Progenitor cell of endocrine pancreas (in vitro differentiated cells): ENCODE measurements at regions not wholly inside any gene's neighbourhood (a gene's known extent, or its start where the extent isn't known, plus 50 kb on each side); places are given as distances from the start of the nearest gene placed in this dataset.

Experiments used
- DNase-seq: peaks from one replicate; pipeline ENCODE4 v3.0.0; 2021; ENCODE audit warnings: low spot score; ENCODE audit not compliant: unreplicated experiment
- H3K27ac Mint-ChIP-seq: 2 replicates; pipeline ENCODE4 v1.8.0; 2021; ENCODE audit warnings: mild to moderate bottlenecking, moderate library complexity, mixed read lengths
- H3K27me3 Mint-ChIP-seq: 2 replicates; pipeline ENCODE4 v1.8.0; 2021; ENCODE audit warnings: mixed read lengths
- H3K36me3 Mint-ChIP-seq: 2 replicates; pipeline ENCODE4 v1.8.0; 2022; ENCODE audit warnings: mixed read lengths; ENCODE audit not compliant: insufficient read depth
- H3K4me1 Mint-ChIP-seq: 2 replicates; pipeline ENCODE4 v1.8.0; 2021; ENCODE audit warnings: low read depth, mixed read lengths
- H3K4me3 Mint-ChIP-seq: 2 replicates; pipeline ENCODE4 v1.8.0; 2021; ENCODE audit warnings: low read depth, mild to moderate bottlenecking, moderate library complexity, mixed read lengths
- H3K9me3 Mint-ChIP-seq: 2 replicates; pipeline ENCODE4 v1.8.0; 2021; ENCODE audit warnings: low read depth, mixed read lengths
- TF ChIP-seq, protein P1 (sequence below): fragments of 200-600 bp; sonication (generic); IDR thresholded peaks from one replicate; pipeline ENCODE4 v1.5.0; 2021; ENCODE audit warnings: antibody characterized with exemption, mild to moderate bottlenecking; ENCODE audit not compliant: unreplicated experiment

DNA sequence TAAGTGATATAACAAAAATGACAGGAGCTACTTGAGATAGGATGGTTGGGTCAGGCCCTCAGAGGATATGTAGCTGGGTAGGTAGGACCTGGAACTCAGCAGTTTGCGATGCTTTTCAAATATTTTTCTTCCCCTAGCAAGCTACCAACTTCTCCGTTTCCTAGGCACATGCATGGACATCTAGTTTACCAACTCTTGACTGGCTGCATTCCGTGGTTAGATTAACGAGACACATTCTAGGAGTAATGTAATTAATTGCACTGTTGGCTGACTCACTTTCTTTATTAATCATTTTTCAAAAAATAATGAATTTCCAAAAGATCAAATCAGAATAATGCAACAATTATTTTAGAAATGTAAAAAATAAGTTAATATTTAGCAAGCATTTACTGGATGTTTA, 95.9 kb downstream of the MACIR start:
- Mint-ChIP-seq H3K9me3 (no peaks in the 10 kb centered on the region), H3K27ac (no peak overlapping the region), H3K4me3 (no peak overlapping the region), H3K4me1 (peaks cover 12% of the 10 kb centered on the region), H3K36me3 (no peaks in the 10 kb centered on the region), H3K27me3 (no peaks in the 10 kb centered on the region)
- no peak for DNase-seq
- TF ChIP-seq, protein P1, sequence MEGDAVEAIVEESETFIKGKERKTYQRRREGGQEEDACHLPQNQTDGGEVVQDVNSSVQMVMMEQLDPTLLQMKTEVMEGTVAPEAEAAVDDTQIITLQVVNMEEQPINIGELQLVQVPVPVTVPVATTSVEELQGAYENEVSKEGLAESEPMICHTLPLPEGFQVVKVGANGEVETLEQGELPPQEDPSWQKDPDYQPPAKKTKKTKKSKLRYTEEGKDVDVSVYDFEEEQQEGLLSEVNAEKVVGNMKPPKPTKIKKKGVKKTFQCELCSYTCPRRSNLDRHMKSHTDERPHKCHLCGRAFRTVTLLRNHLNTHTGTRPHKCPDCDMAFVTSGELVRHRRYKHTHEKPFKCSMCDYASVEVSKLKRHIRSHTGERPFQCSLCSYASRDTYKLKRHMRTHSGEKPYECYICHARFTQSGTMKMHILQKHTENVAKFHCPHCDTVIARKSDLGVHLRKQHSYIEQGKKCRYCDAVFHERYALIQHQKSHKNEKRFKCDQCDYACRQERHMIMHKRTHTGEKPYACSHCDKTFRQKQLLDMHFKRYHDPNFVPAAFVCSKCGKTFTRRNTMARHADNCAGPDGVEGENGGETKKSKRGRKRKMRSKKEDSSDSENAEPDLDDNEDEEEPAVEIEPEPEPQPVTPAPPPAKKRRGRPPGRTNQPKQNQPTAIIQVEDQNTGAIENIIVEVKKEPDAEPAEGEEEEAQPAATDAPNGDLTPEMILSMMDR, result no peak

DNA sequence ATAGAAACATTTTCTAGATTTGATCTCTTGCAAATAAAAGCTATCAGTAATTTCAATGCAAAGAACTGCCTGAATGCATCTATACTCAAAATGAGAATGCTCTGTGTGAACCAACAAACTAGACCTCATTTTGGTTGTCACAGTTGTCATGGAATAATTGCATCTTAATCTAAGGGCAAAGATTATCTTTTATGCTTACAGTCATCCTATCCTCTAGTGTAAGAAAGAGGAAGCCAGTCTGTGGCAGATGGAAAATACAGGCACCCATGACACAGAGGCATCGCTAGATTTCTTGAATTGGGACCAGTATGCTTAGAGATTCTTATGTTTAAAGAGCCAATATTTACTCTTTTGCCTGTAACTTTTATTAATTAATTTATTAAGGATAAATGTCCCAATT, 95.0 kb downstream of the MACIR start:
- Mint-ChIP-seq H3K4me1 (peaks cover 15% of the 10 kb centered on the region), H3K4me3 (no peak overlapping the region), H3K27ac (no peak overlapping the region), H3K27me3 (no peaks in the 10 kb centered on the region), H3K9me3 (no peaks in the 10 kb centered on the region), H3K36me3 (no peaks in the 10 kb centered on the region)
- no peak for DNase-seq
- TF ChIP-seq, protein P1, result no peak

DNA sequence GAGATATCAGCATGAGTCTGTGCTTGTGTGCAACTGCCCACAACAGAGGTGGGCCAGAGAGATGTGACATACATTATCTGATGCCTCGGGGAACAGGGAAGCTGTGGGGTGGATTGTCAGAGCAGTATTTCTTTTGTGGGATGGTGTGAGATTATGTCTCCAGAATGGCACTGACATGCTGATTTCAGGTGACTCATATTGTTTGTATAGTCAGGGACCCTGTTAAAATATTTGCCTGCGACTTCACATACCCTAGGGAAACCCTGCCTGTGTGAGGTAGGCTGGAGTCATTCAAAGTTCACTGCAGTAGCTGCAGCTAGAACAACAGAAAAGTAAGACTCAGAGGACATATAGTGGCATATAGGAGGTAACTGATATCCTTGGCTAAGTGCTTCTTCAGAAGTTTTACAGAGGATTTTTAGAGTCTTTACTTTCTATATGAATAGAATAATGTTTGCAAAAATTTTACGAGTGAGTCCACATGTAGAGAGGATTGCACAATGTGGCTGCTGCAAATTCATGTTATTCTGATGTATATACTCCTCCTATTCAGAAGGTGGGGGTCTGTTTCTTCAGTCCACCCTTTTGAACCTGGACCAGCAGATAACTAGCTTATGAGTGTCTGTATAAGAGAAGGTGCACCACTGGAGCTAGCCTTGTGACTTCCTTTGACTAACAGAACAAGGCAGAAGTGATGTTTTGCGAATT, 89.3 kb downstream of the MACIR start:
- Mint-ChIP-seq H3K36me3 (no peaks in the 10 kb centered on the region), H3K9me3 (peaks cover 2% of the 10 kb centered on the region), H3K4me3 (no peak overlapping the region), H3K27me3 (no peaks in the 10 kb centered on the region), H3K27ac (no peak overlapping the region), H3K4me1 (peaks cover 5% of the 10 kb centered on the region)
- TF ChIP-seq, protein P1, result no peak
- DNase-seq, result no peak

DNA sequence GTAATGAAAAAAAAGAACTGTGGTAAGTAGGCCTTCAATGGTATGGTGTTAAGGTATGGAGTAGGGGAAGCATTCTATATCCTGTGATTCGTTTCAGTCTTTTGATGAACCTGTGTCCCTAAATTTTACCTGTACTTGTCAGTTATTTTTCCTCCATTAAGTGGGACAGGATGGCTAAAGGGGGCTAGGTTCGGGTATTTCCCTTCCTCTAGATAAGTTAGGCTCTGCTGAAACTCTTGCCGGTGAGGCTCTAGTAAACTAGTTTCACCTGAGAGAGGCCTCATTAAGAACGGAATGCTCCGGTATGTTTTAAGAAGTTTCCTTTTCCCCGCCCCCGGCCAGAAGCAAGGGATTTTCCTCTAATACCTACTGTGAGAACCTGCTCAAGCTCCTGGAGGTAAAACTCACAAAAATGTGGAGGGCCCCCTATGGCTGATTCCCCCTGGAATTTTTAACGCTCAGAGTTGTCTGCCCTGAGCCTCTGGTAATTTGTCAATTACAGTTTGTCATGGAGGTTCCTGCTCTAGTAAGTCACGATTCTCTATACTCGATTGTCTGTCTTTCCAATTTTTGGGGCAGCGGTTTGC, 87.7 kb downstream of the MACIR start:
- no peak for DNase-seq
- no peak overlapping the region for H3K4me3 Mint-ChIP-seq
- no peaks in the 10 kb centered on the region for H3K36me3 Mint-ChIP-seq
- TF ChIP-seq, protein P1, result no peak
- H3K4me1 Mint-ChIP-seq, result peaks cover 5% of the 10 kb centered on the region
- H3K27ac Mint-ChIP-seq, result no peak overlapping the region
- no peaks in the 10 kb centered on the region for H3K27me3 Mint-ChIP-seq
- peaks cover 14% of the 10 kb centered on the region for H3K9me3 Mint-ChIP-seq

DNA sequence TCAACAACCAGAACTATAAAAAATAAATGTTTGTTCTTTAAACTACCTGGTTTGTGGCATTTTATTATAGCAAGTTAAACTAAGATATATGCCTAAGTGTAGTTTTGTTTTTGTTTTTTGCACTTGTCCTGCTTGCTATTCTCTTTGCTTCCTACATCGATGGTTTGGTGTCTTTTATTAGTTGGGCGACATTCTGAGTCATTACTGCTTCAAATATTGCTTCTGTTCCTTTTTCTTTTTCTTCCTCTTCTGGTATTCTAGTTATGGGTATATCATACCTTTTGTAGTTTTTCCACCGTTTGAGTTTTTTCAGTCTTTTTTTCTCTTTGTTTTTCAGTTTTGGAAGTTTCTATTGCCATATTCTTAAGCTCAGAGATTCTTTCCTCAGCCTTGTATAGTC, 86.9 kb downstream of the MACIR start:
- no peaks in the 10 kb centered on the region for H3K36me3 Mint-ChIP-seq
- peaks cover 5% of the 10 kb centered on the region for H3K4me1 Mint-ChIP-seq
- TF ChIP-seq, protein P1, result no peak
- no peak overlapping the region for H3K27ac Mint-ChIP-seq
- DNase-seq, result no peak
- H3K9me3 Mint-ChIP-seq, result peaks cover 14% of the 10 kb centered on the region
- no peaks in the 10 kb centered on the region for H3K27me3 Mint-ChIP-seq
- H3K4me3 Mint-ChIP-seq, result no peak overlapping the region
